HEK293 (cell line): ENCODE measurements at regions not wholly inside any gene's neighbourhood (a gene's known extent, or its start where the extent isn't known, plus 50 kb on each side); places are given as distances from the start of the nearest gene placed in this dataset.
A peak's percentile ranks its signal among the peaks of the same experiment; 100 is the strongest.

Source experiments
- CTCF ChIA-PET: fragments of 350-600 bp; formaldehyde crosslinking; extraction: SDS; loops from one replicate; lab custom pipeline; 2021; ENCODE audit warnings: antibody characterized with exemption; lab: Yijun Ruan, JAX
- POLR2A ChIA-PET: fragments of 300-600 bp; formaldehyde crosslinking; extraction: SDS; loops from one replicate; lab custom pipeline; 2020; ENCODE audit warnings: antibody characterized with exemption, inconsistent platforms; lab: Yijun Ruan, JAX
- H3K27ac ChIP-seq: fragments of 200-500 bp; sonication (Bioruptor generic); 2 replicates; pipeline ENCODE4 v1.5.1; 2014; ENCODE audit warnings: low read depth, low read length, control low read depth, inconsistent platforms; ENCODE audit errors: extremely low read depth
- H3K36me3 ChIP-seq, 2 experiments: fragments of 200-500 bp in 1 of 2; sonication (Bioruptor generic) in 1 of 2; 1 replicate in 1 of 2; 2 replicates in 1 of 2; pipeline ENCODE4 v1.5.1; 2014 to 2017; ENCODE audit warnings: inconsistent platforms in 2 of 2, low read length in 2 of 2; ENCODE audit not compliant: control insufficient read depth in 2 of 2, insufficient read depth in 1 of 2
- H3K4me1 ChIP-seq: fragments of 200-500 bp; sonication (Bioruptor generic); 2 replicates; pipeline ENCODE4 v1.5.1; 2014; ENCODE audit warnings: mild to moderate bottlenecking, low read length, inconsistent platforms; ENCODE audit not compliant: control insufficient read depth, insufficient read depth
- H3K4me3 ChIP-seq: 2 replicates; pipeline ENCODE4 v1.5.1; 2011; ENCODE audit warnings: low read depth, mild to moderate bottlenecking, control low read depth, low read length, moderate library complexity
- H3K9me3 ChIP-seq: fragments of 200-500 bp; sonication (Bioruptor generic); 2 replicates; pipeline ENCODE4 v1.5.1; 2014; ENCODE audit warnings: low read depth, low read length, inconsistent platforms; ENCODE audit not compliant: control insufficient read depth, insufficient read depth
- GFI1B ChIP-seq: fragments of 450-650 bp; formaldehyde crosslinking; IDR thresholded peaks from 2 replicates; pipeline ENCODE4 v1.5.1; 2016; ENCODE audit warnings: missing biosample characterization, missing genetic modification characterization
- GLI2 ChIP-seq: fragments of 450-650 bp; formaldehyde crosslinking; IDR thresholded peaks from 2 replicates; pipeline ENCODE4; 2017; ENCODE audit warnings: missing biosample characterization, missing genetic modification characterization, low read depth, borderline replicate concordance
- HOXD13 ChIP-seq: sonication (generic); formaldehyde crosslinking; IDR thresholded peaks from 2 replicates; pipeline ENCODE4 v1.8.0; 2022; ENCODE audit warnings: missing genetic modification reagents, borderline replicate concordance
- KLF17 ChIP-seq: fragments of 450-650 bp; formaldehyde crosslinking; IDR thresholded peaks from 2 replicates; pipeline ENCODE4 v1.5.1; 2016; ENCODE audit warnings: missing biosample characterization, missing genetic modification characterization
- MEIS1 ChIP-seq: sonication (generic); formaldehyde crosslinking; IDR thresholded peaks from 2 replicates; pipeline ENCODE4 v1.8.1; 2022; ENCODE audit warnings: missing genetic modification reagents, mild to moderate bottlenecking, borderline replicate concordance
- SP2 ChIP-seq: fragments of 450-650 bp; formaldehyde crosslinking; IDR thresholded peaks from 2 replicates; pipeline ENCODE4 v1.5.1; 2016; ENCODE audit warnings: missing biosample characterization, missing genetic modification characterization
- ZBTB17 ChIP-seq: fragments of 450-650 bp; formaldehyde crosslinking; IDR thresholded peaks from 2 replicates; pipeline ENCODE4 v1.5.1; 2016; ENCODE audit warnings: missing biosample characterization, missing genetic modification characterization
- ZBTB21 ChIP-seq: fragments of 450-650 bp; formaldehyde crosslinking; IDR thresholded peaks from 2 replicates; pipeline ENCODE4 v1.5.1; 2017; ENCODE audit warnings: missing biosample characterization, missing genetic modification characterization
- ZNF10 ChIP-seq: fragments of 450-650 bp; formaldehyde crosslinking; IDR thresholded peaks from 2 replicates; pipeline ENCODE4 v1.5.1; 2017; ENCODE audit warnings: missing biosample characterization, missing genetic modification characterization
- ZNF112 ChIP-seq: fragments of 450-650 bp; formaldehyde crosslinking; IDR thresholded peaks from 2 replicates; pipeline ENCODE4 v1.5.0; 2017; ENCODE audit warnings: missing biosample characterization, missing genetic modification characterization
- ZNF114 ChIP-seq: fragments of 450-650 bp; formaldehyde crosslinking; IDR thresholded peaks from 2 replicates; pipeline ENCODE4 v1.5.0; 2017; ENCODE audit warnings: missing biosample characterization, missing genetic modification characterization
- ZNF140 ChIP-seq: fragments of 450-650 bp; formaldehyde crosslinking; IDR thresholded peaks from 2 replicates; pipeline ENCODE4 v1.5.1; 2016; ENCODE audit warnings: missing biosample characterization, missing genetic modification characterization
- ZNF175 ChIP-seq: fragments of 450-650 bp; formaldehyde crosslinking; IDR thresholded peaks from 2 replicates; pipeline ENCODE4 v1.5.1; 2016; ENCODE audit warnings: missing biosample characterization, missing genetic modification characterization
- ZNF211 ChIP-seq: fragments of 450-650 bp; formaldehyde crosslinking; IDR thresholded peaks from 2 replicates; pipeline ENCODE4 v1.5.1; 2016; ENCODE audit warnings: low read depth, missing biosample characterization, missing genetic modification characterization
- ZNF26 ChIP-seq: fragments of 450-650 bp; formaldehyde crosslinking; IDR thresholded peaks from 2 replicates; pipeline ENCODE4 v1.5.1; 2016; ENCODE audit warnings: missing biosample characterization, missing genetic modification characterization
- ZNF311 ChIP-seq: fragments of 450-650 bp; formaldehyde crosslinking; IDR thresholded peaks from 2 replicates; pipeline ENCODE4 v1.5.1; 2017; ENCODE audit warnings: missing biosample characterization, missing genetic modification characterization, borderline replicate concordance
- ZNF426 ChIP-seq: fragments of 450-650 bp; formaldehyde crosslinking; IDR thresholded peaks from 2 replicates; pipeline ENCODE4 v1.5.1; 2017; ENCODE audit warnings: missing biosample characterization, missing genetic modification characterization, mild to moderate bottlenecking, inconsistent platforms, moderate library complexity
- ZNF48 ChIP-seq: fragments of 450-650 bp; formaldehyde crosslinking; IDR thresholded peaks from 2 replicates; pipeline ENCODE4 v1.5.1; 2016; ENCODE audit warnings: missing biosample characterization, missing genetic modification characterization
- ZNF501 ChIP-seq: fragments of 450-650 bp; formaldehyde crosslinking; IDR thresholded peaks from 2 replicates; pipeline ENCODE4 v1.5.1; 2016; ENCODE audit warnings: missing biosample characterization, missing genetic modification characterization
- ZNF518A ChIP-seq: fragments of 450-650 bp; formaldehyde crosslinking; conservative IDR thresholded peaks from 2 replicates; pipeline ENCODE4 v1.5.1; 2016; ENCODE audit warnings: low read depth, missing biosample characterization, missing genetic modification characterization
- ZNF521 ChIP-seq: fragments of 450-650 bp; formaldehyde crosslinking; IDR thresholded peaks from 2 replicates; pipeline ENCODE4 v1.5.1; 2017; ENCODE audit warnings: missing biosample characterization, mild to moderate bottlenecking, missing genetic modification characterization
- ZNF530 ChIP-seq: fragments of 450-650 bp; formaldehyde crosslinking; IDR thresholded peaks from 2 replicates; pipeline ENCODE4 v1.5.1; 2016; ENCODE audit warnings: low read depth, missing biosample characterization, missing genetic modification characterization
- ZNF571 ChIP-seq: fragments of 450-650 bp; formaldehyde crosslinking; IDR thresholded peaks from 2 replicates; pipeline ENCODE4 v1.5.0; 2017; ENCODE audit warnings: missing biosample characterization, missing genetic modification characterization
- ZNF621 ChIP-seq: fragments of 450-650 bp; formaldehyde crosslinking; IDR thresholded peaks from 2 replicates; pipeline ENCODE4 v1.5.1; 2017; ENCODE audit warnings: missing biosample characterization, missing genetic modification characterization
- ZNF747 ChIP-seq: fragments of 450-650 bp; formaldehyde crosslinking; IDR thresholded peaks from 2 replicates; pipeline ENCODE4 v1.5.1; 2016; ENCODE audit warnings: missing biosample characterization, missing genetic modification characterization
- ZNF785 ChIP-seq: fragments of 450-650 bp; formaldehyde crosslinking; IDR thresholded peaks from 2 replicates; pipeline ENCODE4 v1.5.1; 2016; ENCODE audit warnings: missing biosample characterization, missing genetic modification characterization
- TF ChIP-seq, protein P1 (sequence below): fragments of 450-650 bp; IDR thresholded peaks from 2 replicates; pipeline ENCODE4 v1.5.1; 2018; ENCODE audit warnings: missing biosample characterization, missing genetic modification characterization
- TF ChIP-seq, protein P2 (sequence below): IDR thresholded peaks from 2 replicates; pipeline ENCODE4 v1.6.1; 2011; ENCODE audit warnings: mild to moderate bottlenecking, low read depth, low read length, borderline replicate concordance

DNA sequence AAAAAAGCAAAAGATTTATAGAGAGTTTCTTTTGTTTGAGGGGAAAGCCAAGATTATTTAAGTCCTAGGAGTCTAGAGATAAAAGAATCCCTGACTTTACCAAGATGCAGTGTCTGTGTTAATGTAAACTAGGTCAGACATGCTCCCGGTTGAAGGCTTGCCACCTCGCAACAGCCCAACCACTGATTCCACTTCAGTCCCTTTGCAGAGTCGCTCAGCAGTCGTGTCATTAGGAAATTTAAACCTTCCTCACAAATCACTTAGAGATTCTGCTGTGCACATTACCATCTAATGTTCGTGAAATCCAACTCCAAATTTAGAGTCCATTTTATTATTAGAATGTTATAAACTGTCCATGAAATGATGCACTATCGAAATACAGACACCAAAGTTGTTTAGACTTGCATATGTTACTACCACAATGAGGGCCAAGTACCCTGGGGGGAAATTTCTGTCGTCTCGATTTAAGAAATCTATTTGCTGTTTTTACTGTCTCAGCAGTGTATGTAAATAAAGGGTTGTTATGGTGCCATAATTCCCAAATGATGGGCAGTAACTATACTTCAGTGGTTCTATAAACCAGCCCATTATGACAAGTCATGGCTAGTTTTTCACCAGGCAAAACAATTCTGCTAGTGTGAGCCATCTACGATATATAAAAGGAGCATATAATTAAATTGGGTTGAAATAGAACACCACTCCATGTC lies 101.4 kb upstream of the MTNR1B start:
- no peaks in the 10 kb centered on the region for H3K9me3 ChIP-seq
- H3K36me3 ChIP-seq, result no peaks in the 10 kb centered on the region
- peak overlapping the region; percentile 77 for H3K27ac ChIP-seq
- CTCF ChIA-PET, result no interaction called here
- POLR2A ChIA-PET, result no interaction called here
- no peak overlapping the region for H3K4me3 ChIP-seq
- H3K4me1 ChIP-seq, result peaks cover 8% of the 10 kb centered on the region
- TF ChIP-seq ZNF211 (tag by site-specific recombination) (no peak), KLF17 (tag by site-specific recombination) (no peak), MEIS1 (no peak), ZNF175 (tag by site-specific recombination) (no peak), SP2 (no peak), ZNF114 (tag by site-specific recombination) (no peak), GFI1B (tag by site-specific recombination) (0 out of 2 replicates have a peak, but pooled peaks have one; percentile 54), ZBTB21 (tag by site-specific recombination) (0 out of 2 replicates have a peak, but pooled peaks have one; percentile 21), ZNF140 (tag by site-specific recombination) (no peak), GLI2 (tag by site-specific recombination) (peak; percentile 88), ZNF521 (no peak), ZNF10 (peak; percentile 79), ZNF621 (no peak), ZNF26 (tag by site-specific recombination) (no peak), ZNF48 (no peak), ZNF530 (tag by site-specific recombination) (no peak), ZNF426 (no peak), ZNF311 (no peak), ZNF785 (tag by site-specific recombination) (no peak), ZNF112 (tag by site-specific recombination) (no peak), ZNF747 (tag by site-specific recombination) (no peak), ZBTB17 (tag by site-specific recombination) (peak; percentile 84), HOXD13 (peak; percentile 67; the same call in 1 of the 2 replicates), ZNF571 (tag by site-specific recombination) (no peak), ZNF518A (no peak), ZNF501 (tag by site-specific recombination) (peak; percentile 53; the same call in 1 of the 2 replicates)
- TF ChIP-seq, protein P1, sequence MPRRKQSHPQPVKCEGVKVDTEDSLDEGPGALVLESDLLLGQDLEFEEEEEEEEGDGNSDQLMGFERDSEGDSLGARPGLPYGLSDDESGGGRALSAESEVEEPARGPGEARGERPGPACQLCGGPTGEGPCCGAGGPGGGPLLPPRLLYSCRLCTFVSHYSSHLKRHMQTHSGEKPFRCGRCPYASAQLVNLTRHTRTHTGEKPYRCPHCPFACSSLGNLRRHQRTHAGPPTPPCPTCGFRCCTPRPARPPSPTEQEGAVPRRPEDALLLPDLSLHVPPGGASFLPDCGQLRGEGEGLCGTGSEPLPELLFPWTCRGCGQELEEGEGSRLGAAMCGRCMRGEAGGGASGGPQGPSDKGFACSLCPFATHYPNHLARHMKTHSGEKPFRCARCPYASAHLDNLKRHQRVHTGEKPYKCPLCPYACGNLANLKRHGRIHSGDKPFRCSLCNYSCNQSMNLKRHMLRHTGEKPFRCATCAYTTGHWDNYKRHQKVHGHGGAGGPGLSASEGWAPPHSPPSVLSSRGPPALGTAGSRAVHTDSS (tag by site-specific recombination), result no peak; the same call in 1 of the 2 replicates
- TF ChIP-seq, protein P2, sequence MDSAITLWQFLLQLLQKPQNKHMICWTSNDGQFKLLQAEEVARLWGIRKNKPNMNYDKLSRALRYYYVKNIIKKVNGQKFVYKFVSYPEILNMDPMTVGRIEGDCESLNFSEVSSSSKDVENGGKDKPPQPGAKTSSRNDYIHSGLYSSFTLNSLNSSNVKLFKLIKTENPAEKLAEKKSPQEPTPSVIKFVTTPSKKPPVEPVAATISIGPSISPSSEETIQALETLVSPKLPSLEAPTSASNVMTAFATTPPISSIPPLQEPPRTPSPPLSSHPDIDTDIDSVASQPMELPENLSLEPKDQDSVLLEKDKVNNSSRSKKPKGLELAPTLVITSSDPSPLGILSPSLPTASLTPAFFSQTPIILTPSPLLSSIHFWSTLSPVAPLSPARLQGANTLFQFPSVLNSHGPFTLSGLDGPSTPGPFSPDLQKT, result no peak
